Kidney (tissue), 13 donors: ENCODE measurements at regions not wholly inside any gene's neighbourhood (a gene's known extent, or its start where the extent isn't known, plus 50 kb on each side); places are given as distances from the start of the nearest gene placed in this dataset.
"Not testable (repeated sequence)": the region's sequence is repeated elsewhere in the genome, so short reads cannot be mapped to it uniquely, and the experiment has no call there.

Experiments used
- DNase-seq, 5 donors: peaks; one replicate each; pipeline ENCODE4 v3.0.0-alpha.2; 2013 to 2020
- FAIRE-seq: peaks from 2 replicates; lab custom pipeline; 2012; peaks lifted over from hg19 to GRCh38; lab: Jason Lieb, UNC
- H3K27ac ChIP-seq, 2 donors: one replicate each; pipeline ENCODE4 v1.7.0; 2013; ENCODE audit warnings: low read depth in 2 of 2, low read length in 2 of 2, inconsistent platforms in 1 of 2
- H3K27me3 ChIP-seq: one replicate; pipeline ENCODE4 v1.7.1; 2013; ENCODE audit warnings: low read length, inconsistent platforms; ENCODE audit not compliant: control insufficient read depth, insufficient read depth
- H3K36me3 ChIP-seq, 3 donors: one replicate each; pipeline versions ENCODE4 v1.7.0 to v1.7.1; 2013; ENCODE audit warnings: low read length in 3 of 3, control low read depth in 1 of 3, inconsistent platforms in 1 of 3; ENCODE audit not compliant: insufficient read depth in 3 of 3, control insufficient read depth in 2 of 3
- H3K4me1 ChIP-seq, 3 donors: one replicate each; pipeline versions ENCODE4 v1.7.0 to v1.7.1; 2013; ENCODE audit warnings: low read length in 3 of 3, inconsistent platforms in 1 of 3, low read depth in 1 of 3; ENCODE audit not compliant: control insufficient read depth in 2 of 3, insufficient read depth in 2 of 3
- H3K4me3 ChIP-seq, 3 donors: one replicate each; pipeline versions ENCODE4 v1.7.0 to v1.8.1; 2013; ENCODE audit warnings: low read length in 3 of 3, control low read depth in 1 of 3, inconsistent platforms in 1 of 3
- H3K9ac ChIP-seq, 3 donors: one replicate each; pipeline versions ENCODE4 v1.7.0 to v1.7.1; 2013; ENCODE audit warnings: low read length in 3 of 3, control low read depth in 1 of 3, inconsistent platforms in 1 of 3
- H3K9me3 ChIP-seq, 3 donors: one replicate each; pipeline versions ENCODE4 v1.7.0 to v1.7.1; 2013; ENCODE audit warnings: low read length in 3 of 3, control low read depth in 1 of 3, inconsistent platforms in 1 of 3; ENCODE audit not compliant: control insufficient read depth in 2 of 3, insufficient read depth in 1 of 3
- CTCF ChIP-seq: IDR thresholded peaks from 3 replicates; pipeline ENCODE4 v1.5.1; 2012; ENCODE audit warnings: mild to moderate bottlenecking, moderate library complexity, borderline replicate concordance; ENCODE audit not compliant: insufficient read depth; ENCODE audit errors: extremely low read depth
- intact Hi-C: fragments of 100-400 bp; cut with DNase I; formaldehyde crosslinking; loops from one replicate; pipeline ENCODE4 v1.11.1; 2022
- donor health status: control.
- donor health status: control.
- donor health status: control.
- donor health status: control.
- donor health status: control.
- donor health status: DM: yes; HTN: yes; CAD: no.
- donor health status: Normal renal cell carcinoma (clear cell type).

- H3K9me3 ChIP-seq: peaks cover 0 to 3% (median 0%) of the 10 kb centered on the region in 3 donors
- intact Hi-C loops: no loop called here
- no peak overlapping the region for H3K9ac ChIP-seq
- peak overlapping the region; percentile 38 to 78 for H3K27ac ChIP-seq
- no peak overlapping the region for H3K4me3 ChIP-seq
- FAIRE-seq (no peak), DNase-seq (no peak)
- H3K27me3 ChIP-seq: no peaks in the 10 kb centered on the region
- H3K4me1 ChIP-seq: no peaks in the 10 kb centered on the region
- H3K36me3 ChIP-seq: no peaks in the 10 kb centered on the region
- no peak for TF ChIP-seq CTCF
Observed at GRCh38 chr16:86259499-86259898, 250.8 kb upstream of the FOXF1 start.

DNA sequence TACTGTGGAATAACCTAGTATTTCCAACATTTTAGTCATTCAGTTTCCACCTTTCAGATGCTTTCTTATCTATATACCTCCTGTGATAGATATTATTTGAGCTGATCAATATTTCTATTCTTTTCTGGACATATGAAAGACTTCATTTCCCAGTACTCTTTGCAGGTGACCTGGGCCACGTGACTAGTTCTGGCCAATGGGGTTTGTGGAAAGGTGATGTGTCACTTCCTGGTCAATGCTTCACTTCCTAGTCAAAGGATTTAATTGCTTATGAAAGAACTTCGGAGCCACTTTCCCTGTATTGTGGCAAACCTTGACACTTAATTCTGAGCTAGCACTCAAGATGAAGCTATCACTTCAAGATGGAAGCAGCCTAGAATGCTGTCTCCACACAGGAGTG lies 248.9 kb upstream of the FOXF1 start:
- TF ChIP-seq CTCF: no peak
- H3K36me3 ChIP-seq: no peaks in the 10 kb centered on the region
- no peaks in the 10 kb centered on the region for H3K4me1 ChIP-seq
- DNase-seq (no peak), FAIRE-seq (no peak)
- no peak overlapping the region for H3K9ac ChIP-seq
- H3K4me3 ChIP-seq: no peak overlapping the region
- no peaks in the 10 kb centered on the region for H3K9me3 ChIP-seq
- intact Hi-C loops: no loop called here
- H3K27me3 ChIP-seq: no peaks in the 10 kb centered on the region
- H3K27ac ChIP-seq: no peak overlapping the region

DNA sequence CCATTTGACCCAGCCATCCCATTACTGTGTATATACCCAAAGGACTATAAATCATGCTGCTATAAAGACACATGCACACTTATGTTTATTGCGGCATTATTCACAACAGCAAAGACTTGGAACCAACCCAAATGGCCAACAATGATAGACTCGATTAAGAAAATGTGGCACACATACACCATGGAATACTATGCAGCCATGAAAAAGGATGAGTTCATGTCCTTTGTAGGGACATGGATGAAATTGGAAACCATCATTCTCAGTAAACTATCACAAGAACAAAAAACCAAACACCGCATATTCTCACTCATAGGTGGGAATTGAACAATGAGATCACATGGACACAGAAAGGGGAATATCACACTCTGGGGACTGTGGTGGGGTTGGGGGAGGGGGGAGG lies 242.7 kb upstream of the FOXF1 start:
- FAIRE-seq, H3K9ac ChIP-seq, H3K4me1 ChIP-seq, H3K27ac ChIP-seq, H3K4me3 ChIP-seq, H3K36me3 ChIP-seq, H3K9me3 ChIP-seq, DNase-seq, intact Hi-C loops, H3K27me3 ChIP-seq: not testable (repeated sequence)

GRCh38 chr16:86270696-86271095 lies 239.6 kb upstream of the FOXF1 start:
- Histone ChIP-seq H3K27me3 (no peaks in the 10 kb centered on the region), H3K36me3 (no peaks in the 10 kb centered on the region), H3K4me1 (no peaks in the 10 kb centered on the region), H3K9me3 (no peaks in the 10 kb centered on the region), H3K27ac (peak overlapping the region in 1 of 2 donors; percentile 36), H3K9ac (no peak overlapping the region), H3K4me3 (no peak overlapping the region)
- FAIRE-seq: no peak
- no peak for TF ChIP-seq CTCF
- DNase-seq: no peak
- intact Hi-C loops: no loop called here
